GM18907 (cell line): ENCODE measurements at regions not wholly inside any gene's neighbourhood (a gene's known extent, or its start where the extent isn't known, plus 50 kb on each side); places are given as distances from the start of the nearest gene placed in this dataset.

ENCODE experiments used
- ATAC-seq: cut with Tn5 transposase; IDR thresholded peaks from one replicate; pipeline ENCODE4 v1.9.1; 2021; ENCODE audit warnings: mild to moderate bottlenecking, moderate library complexity; ENCODE audit not compliant: unreplicated experiment

DNA sequence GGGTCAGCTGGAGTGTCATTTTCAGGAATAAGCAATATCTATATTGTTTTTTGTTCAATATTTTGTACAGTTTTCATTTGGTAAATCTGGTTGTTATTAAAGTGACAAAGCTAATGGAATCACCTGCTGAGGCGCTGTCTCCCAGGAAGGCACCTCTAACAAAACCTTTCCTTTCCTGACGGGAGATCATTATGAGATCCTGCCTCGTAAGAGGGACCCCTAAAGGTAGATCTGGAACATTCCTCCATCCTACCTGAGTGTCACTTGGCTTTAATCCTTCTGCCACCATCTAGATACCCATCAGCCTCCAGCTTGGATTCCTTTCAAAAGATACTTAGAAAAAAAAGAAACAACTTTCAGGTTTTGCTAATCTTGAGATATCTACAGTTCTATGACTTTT lies 157.7 kb downstream of the FAT3 start:
- ATAC-seq: no peak

GRCh38 chr11:92383430-92383829 lies 158.8 kb downstream of the FAT3 start:
- no peak for ATAC-seq

GRCh38 chr11:92384358-92384757 lies 159.7 kb downstream of the FAT3 start:
- ATAC-seq: no peak

DNA sequence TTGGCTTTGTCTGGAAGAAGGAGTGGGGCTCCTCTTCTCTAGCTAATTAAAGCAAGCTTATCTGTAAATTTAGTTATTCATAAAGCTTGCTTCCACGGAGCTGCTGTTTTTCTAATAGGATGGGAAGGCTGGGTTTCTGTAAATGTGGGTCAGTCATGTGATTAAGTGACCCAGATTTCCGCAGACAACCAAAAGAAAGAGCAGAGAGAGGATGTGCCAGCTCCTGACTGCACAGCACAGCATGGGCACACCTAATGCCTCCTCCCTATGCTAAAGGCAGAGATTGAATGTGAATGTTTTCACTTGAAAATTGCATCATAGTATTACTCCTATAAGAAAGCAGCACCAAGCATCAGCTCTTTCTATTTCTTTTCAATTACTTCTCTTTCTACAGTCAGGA lies 160.2 kb downstream of the FAT3 start:
- ATAC-seq: no peak

DNA sequence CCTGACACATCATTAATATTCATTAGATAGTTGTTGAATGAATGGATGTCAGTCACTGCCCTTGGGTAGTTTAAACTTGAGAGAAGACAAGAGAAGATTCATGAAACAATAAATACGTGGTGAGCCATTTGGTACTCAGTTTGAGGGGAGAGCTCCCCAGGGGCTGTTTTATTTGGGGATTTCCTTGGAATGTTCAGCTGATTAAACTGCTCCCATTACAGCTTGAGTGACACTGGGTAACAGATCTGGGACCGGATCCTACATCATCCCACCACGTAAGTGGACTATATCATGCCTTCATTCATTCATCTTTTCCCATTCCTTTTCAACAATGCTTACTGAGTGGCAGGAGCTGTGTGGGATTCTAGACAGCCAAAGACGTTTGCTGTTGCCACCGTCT lies 162.0 kb downstream of the FAT3 start:
- no peak for ATAC-seq

DNA sequence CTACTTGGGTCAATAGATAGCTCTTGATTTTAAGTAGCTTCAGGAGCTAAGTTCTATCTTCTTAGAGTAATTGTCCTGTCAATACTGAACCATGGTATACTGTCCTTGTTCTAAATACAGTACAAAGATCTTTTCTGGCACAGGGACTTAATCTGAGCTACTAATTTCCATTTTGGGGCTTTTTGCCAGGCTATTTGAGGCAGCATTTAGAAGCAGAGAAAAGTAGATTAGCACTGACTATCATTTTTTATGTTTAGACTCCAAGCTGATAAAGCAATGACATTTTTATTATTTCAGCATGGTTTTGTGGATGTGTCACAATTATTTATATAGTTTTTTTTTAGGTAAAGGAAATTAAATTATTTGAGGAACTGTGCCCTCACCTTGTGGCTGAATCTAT lies 163.2 kb downstream of the FAT3 start:
- no peak for ATAC-seq

- no peak for ATAC-seq
Observed at GRCh38 chr11:92388380-92388779, 163.8 kb downstream of the FAT3 start.

- no peak for ATAC-seq
Observed at GRCh38 chr11:92390783-92391182, 166.2 kb downstream of the FAT3 start.

- ATAC-seq: no peak
Observed at GRCh38 chr11:92391364-92391763, 166.7 kb downstream of the FAT3 start.

DNA sequence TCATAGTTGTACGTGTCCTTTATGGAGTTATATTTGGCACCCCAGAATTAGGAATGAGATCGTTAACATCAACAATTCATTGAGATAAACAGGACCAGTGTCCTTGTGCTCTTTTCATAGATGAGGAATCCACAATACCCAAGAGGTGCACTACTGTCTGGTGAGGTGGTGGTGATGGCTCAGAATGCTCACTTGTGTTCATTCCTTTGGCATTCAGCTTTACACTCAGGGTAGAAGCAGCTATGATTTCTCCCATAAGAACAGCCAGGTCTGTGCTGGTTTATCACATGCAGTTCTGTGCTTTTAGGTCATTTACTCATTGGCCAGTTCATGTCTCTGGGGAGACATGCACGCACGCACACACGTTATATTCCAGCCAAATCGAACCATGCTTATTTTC lies 167.2 kb downstream of the FAT3 start:
- ATAC-seq: no peak

DNA sequence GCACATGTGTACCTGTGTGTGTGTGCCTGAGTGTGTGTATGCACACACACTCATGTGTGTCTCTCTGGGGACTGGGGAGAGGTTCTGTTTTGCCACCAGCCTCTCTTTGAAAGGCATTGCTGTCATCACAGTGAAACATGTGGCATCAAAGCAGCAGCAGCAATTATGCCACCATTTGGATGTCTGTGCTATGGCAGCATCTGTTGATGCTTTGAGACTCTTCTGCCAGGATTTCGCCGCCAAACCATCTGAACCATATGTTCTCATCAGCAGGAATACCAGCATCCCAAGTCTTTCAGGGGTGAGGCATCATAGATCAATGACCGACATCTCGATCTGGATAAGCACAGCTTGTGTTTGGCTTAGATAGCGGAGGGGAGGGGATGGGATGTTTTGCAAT lies 168.6 kb downstream of the FAT3 start:
- ATAC-seq: no peak

GRCh38 chr11:92396133-92396532 lies 171.5 kb downstream of the FAT3 start:
- no peak for ATAC-seq

- no peak for ATAC-seq
Observed at GRCh38 chr11:92397221-92397755, 172.7 kb downstream of the FAT3 start.

DNA sequence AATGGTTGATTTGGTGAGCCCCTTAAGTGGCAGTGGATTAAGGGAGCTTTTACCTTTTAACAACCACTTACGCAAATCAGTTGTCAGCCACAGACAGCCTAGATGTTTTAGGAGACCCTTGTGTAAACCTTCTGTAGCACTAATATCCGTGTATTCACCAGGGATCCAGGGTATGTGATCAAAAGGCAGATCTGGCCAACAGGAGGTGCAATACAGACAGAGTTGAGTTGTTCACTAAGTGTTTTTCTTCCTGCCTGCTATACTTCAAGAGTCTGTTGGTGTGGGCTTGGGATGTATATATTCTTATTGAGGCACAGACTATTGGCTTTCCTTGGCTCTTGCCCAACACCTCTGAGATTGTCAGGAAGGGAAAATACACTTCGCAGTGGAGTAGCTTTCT lies 175.1 kb downstream of the FAT3 start:
- no peak for ATAC-seq

DNA sequence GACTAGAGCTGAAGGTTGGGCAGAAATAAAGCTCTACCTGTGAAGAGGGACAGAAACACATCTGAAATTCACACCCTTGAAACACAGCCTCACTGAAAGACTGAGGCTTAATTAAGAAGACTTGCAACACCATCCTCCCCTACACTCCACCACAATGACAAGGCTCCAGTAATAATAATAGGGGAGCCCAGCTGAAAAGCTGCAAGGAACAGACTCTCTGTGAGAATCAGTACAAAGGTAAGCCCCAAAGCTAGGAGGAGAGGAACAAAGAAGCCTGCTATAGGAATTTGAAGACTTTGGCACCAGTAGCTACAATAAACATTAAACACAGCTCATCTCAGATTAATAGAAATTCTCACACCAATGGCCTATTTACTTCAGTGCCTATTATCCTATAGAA lies 176.9 kb downstream of the FAT3 start:
- ATAC-seq: no peak

DNA sequence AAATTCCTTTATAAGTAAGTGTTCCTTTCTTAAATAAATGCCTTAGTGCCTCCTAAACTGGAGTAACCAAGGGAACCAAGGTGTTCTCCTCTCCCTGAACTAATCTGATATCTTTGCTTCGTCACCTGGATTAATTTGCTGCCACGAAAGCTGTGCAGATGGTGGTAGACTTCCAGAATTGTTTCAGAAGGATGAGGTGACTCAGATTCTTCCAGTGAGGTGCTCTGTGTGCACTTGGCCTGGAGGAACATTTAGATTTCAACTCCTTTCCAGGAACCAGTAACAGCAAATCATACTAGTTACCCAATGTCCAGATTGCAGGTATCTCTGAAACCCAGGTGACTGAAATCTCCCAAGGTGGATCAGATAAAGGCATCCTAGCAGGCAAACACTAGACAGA lies 181.9 kb downstream of the FAT3 start:
- no peak for ATAC-seq

DNA sequence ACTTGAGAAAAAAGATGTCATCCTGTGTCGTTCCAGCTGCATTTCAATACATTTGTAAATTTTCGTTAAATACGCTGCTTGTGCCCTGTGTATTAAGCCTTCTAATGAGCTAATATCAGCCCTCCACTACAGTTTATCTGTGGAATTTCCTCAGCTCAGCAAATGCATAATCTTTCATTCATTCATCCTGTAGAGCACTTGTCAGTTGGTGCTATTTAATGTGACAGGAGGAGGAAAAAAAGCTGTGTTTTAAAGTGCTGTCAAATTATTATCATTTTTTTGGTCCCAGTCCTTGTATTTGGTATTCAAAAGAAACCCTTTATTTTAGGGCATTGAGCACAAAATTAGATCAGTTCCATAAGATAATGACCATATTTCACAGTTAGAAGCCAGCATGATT lies 184.7 kb downstream of the FAT3 start:
- no peak for ATAC-seq

DNA sequence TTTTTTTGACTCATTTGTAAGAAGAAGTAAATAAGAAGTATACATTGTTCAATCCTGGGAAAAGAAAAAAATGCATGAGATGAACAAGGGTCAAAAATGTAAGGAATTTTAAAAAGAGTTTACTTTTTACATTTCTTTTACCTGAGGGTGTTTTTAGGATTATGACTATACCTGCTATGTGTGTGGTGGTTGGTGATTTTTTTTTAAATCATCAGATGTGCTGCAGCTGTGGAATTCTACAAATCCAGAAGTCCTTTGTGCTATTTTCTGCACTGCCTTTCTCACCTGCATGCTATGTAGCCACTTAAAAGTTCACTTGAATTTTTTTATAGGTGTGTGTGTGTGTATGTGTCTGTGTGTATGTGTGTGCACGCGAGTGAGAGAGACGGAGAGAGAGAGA lies 185.3 kb downstream of the FAT3 start:
- ATAC-seq: no peak

DNA sequence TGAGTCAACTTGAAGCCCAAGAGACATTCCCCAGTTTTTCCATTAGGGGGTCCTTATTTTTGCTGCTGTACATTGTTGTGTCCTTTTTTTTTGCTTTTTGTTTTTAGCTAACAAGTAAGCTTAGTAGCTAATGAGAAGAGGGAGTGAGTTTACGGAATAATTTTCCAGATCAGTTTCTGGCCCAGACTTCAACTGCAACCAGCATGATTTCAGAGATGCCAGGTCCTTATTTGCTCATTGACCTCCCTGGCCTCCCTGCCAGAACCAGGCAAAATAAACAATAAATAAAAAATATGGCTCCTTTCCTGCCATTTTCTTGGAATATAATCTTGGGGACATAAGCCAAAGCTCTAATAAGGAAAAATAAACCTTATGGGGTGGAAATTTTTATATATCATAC lies 185.9 kb downstream of the FAT3 start:
- no peak for ATAC-seq

DNA sequence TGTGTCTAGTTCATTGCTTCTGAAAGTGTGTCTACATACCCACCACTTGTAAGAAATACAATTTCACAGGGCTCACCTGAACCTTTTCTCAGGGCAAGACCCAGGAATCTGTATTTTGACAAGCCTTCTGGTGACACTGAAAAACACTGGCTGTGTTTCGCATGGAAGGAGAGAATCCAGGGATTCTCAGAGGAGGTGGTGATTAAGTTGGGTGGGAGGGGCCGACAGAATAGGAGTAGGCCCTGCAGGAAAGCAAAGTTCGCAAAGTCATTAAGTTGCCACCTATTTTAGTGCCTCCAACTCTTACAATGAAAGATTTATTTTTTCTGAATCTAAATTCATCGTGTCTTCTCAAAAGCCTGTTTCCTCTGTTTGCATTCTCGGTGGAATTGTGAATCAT lies 186.8 kb downstream of the FAT3 start:
- ATAC-seq: no peak

- ATAC-seq: peak; percentile 91
Observed at GRCh38 chr11:92413757-92414513, 189.3 kb downstream of the FAT3 start.

GRCh38 chr11:92416971-92417725 lies 192.5 kb downstream of the FAT3 start:
- ATAC-seq: no peak
